ENCODE measurements at regions not wholly inside any gene's neighbourhood (a gene's known extent, or its start where the extent isn't known, plus 50 kb on each side); places are given as distances from the start of the nearest gene placed in this dataset.

DNA sequence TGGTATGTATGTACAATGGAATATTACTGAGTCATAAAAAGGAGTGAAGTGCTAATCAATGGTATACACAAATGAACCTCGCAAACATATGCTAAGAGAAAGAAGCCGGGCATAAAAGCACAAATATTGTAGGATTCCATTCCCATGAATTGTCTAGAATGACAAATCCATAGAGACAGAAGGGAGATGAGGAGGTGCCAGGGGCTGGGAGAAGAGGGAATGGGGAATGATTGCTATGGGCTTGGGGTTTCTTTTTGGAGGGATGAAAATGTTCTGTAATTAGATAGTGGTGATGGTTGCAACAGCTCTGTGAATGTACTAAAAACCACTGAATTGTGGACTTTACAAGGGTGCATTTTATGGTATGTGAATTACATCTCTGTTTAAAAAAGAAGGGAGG lies 73.5 kb downstream of the GLI2 start:
- TF ChIP-seq FOXM1 (IDR thresholded peaks at IDR 0.05; ENCODE audit: borderline replicate concordance, low read depth), result no peak
- no peak for TF ChIP-seq EGR1 (IDR thresholded peaks at IDR 0.05)
- TF ChIP-seq CEBPB (IDR thresholded peaks at IDR 0.05), result no peak
- TF ChIP-seq, protein P1, sequence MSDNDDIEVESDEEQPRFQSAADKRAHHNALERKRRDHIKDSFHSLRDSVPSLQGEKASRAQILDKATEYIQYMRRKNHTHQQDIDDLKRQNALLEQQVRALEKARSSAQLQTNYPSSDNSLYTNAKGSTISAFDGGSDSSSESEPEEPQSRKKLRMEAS (IDR thresholded peaks at IDR 0.05), result no peak
- no peak for TF ChIP-seq EP300 (IDR thresholded peaks at IDR 0.05; ENCODE audit: borderline replicate concordance)
- TF ChIP-seq CREB1 (IDR thresholded peaks at IDR 0.05; ENCODE audit: low read depth), result no peak
- no peak for TF ChIP-seq NFIC (IDR thresholded peaks at IDR 0.05)
- TF ChIP-seq, protein P2, sequence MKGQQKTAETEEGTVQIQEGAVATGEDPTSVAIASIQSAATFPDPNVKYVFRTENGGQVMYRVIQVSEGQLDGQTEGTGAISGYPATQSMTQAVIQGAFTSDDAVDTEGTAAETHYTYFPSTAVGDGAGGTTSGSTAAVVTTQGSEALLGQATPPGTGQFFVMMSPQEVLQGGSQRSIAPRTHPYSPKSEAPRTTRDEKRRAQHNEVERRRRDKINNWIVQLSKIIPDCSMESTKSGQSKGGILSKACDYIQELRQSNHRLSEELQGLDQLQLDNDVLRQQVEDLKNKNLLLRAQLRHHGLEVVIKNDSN (IDR thresholded peaks at IDR 0.05), result no peak
- TF ChIP-seq ZBTB7A (IDR thresholded peaks at IDR 0.05; ENCODE audit: low read depth), result no peak
- TF ChIP-seq TAF1 (IDR thresholded peaks at IDR 0.05; ENCODE audit: low read depth), result no peak
- no peak for TF ChIP-seq TCF12 (IDR thresholded peaks at IDR 0.05; ENCODE audit: low read depth)

DNA sequence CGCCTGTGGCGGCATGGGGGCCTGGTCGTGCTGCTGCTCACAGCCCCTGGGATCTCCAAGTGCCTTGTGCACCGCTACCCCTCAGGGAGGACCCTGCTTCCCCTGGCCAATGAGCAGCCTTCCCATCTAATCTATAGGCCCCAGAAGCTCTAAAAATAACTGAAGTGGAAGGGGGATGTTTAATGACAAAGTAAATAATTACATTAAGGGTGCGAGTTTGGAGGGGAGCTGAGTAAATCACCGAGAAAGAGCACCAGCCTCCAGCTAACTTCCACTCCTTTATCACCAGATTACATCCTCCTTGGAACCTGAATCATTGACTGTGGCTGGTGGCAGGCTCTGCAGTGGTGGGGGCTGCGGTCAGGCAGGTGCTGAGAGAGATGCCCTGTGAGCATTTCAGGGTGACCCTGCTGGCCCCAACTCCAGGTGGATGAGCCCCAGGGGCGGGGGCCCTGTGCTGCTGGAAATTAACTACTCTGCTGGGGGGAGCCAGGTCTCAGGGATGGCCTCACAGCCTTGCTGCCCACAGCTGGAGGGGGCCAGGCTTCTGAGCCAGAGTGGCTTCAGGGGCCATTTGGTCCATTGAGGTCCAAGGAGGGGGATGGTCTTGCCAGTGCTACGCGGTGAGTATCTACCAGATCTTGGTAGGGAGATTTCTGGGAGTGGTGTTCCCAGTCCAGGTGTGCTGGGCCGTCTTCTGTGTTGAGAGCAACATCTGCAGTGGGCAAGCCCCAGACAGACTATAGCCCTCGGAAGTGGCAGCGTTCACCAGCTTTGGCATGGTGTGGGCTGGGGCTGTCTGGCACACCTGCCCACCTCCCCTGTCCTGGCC lies 74.2 kb downstream of the GLI2 start:
- no peak for TF ChIP-seq TCF12 (IDR thresholded peaks at IDR 0.05; ENCODE audit: low read depth)
- TF ChIP-seq FOXM1 (IDR thresholded peaks at IDR 0.05; ENCODE audit: borderline replicate concordance, low read depth), result no peak
- no peak for TF ChIP-seq EP300 (IDR thresholded peaks at IDR 0.05; ENCODE audit: borderline replicate concordance)
- TF ChIP-seq TEAD4 (IDR thresholded peaks at IDR 0.05), result no peak
- TF ChIP-seq RAD21 (IDR thresholded peaks at IDR 0.05; ENCODE audit: low read depth), result no peak
- no peak for TF ChIP-seq YY1 (IDR thresholded peaks at IDR 0.05; ENCODE audit: low read depth)
- TF ChIP-seq, protein P3, sequence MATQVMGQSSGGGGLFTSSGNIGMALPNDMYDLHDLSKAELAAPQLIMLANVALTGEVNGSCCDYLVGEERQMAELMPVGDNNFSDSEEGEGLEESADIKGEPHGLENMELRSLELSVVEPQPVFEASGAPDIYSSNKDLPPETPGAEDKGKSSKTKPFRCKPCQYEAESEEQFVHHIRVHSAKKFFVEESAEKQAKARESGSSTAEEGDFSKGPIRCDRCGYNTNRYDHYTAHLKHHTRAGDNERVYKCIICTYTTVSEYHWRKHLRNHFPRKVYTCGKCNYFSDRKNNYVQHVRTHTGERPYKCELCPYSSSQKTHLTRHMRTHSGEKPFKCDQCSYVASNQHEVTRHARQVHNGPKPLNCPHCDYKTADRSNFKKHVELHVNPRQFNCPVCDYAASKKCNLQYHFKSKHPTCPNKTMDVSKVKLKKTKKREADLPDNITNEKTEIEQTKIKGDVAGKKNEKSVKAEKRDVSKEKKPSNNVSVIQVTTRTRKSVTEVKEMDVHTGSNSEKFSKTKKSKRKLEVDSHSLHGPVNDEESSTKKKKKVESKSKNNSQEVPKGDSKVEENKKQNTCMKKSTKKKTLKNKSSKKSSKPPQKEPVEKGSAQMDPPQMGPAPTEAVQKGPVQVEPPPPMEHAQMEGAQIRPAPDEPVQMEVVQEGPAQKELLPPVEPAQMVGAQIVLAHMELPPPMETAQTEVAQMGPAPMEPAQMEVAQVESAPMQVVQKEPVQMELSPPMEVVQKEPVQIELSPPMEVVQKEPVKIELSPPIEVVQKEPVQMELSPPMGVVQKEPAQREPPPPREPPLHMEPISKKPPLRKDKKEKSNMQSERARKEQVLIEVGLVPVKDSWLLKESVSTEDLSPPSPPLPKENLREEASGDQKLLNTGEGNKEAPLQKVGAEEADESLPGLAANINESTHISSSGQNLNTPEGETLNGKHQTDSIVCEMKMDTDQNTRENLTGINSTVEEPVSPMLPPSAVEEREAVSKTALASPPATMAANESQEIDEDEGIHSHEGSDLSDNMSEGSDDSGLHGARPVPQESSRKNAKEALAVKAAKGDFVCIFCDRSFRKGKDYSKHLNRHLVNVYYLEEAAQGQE (IDR thresholded peaks at IDR 0.05; ENCODE audit: low read depth), result no peak
- TF ChIP-seq, protein P2 (IDR thresholded peaks at IDR 0.05), result no peak
- no peak for TF ChIP-seq TAF1 (IDR thresholded peaks at IDR 0.05; ENCODE audit: low read depth)
- no peak for TF ChIP-seq NFIC (IDR thresholded peaks at IDR 0.05)
- no peak for TF ChIP-seq EGR1 (IDR thresholded peaks at IDR 0.05)
- no peak for TF ChIP-seq CEBPB (IDR thresholded peaks at IDR 0.05)
- TF ChIP-seq, protein P1 (IDR thresholded peaks at IDR 0.05), result no peak
- no peak for TF ChIP-seq CREB1 (IDR thresholded peaks at IDR 0.05; ENCODE audit: low read depth)
- no peak for TF ChIP-seq ZBTB7A (IDR thresholded peaks at IDR 0.05; ENCODE audit: low read depth)

DNA sequence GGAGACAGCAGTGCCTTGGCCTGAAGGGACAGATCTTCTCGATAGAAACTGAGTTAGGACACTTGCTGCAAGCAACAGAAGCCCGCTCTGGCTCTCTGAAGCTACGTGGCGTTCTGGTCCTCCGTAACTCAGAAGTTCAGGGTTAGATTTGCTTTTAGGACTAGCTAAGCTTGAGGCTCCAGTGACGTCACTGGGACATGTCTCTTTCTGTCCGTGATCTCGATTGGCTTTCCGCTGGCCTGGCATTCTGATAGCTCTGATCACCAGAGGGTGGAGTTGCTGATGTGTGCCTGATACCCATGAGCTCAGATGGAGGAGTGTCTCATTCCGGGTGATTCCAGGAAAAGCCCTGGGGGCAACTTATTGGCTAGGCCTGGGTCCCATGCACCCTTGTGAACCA lies 75.0 kb downstream of the GLI2 start:
- TF ChIP-seq, protein P1 (IDR thresholded peaks at IDR 0.05), result no peak
- TF ChIP-seq ZBTB7A (IDR thresholded peaks at IDR 0.05; ENCODE audit: low read depth) (no peak), NFIC (IDR thresholded peaks at IDR 0.05) (no peak), FOXM1 (IDR thresholded peaks at IDR 0.05; ENCODE audit: borderline replicate concordance, low read depth) (no peak), TCF12 (IDR thresholded peaks at IDR 0.05; ENCODE audit: low read depth) (no peak), RAD21 (IDR thresholded peaks at IDR 0.05; ENCODE audit: low read depth) (no peak), TAF1 (IDR thresholded peaks at IDR 0.05; ENCODE audit: low read depth) (no peak), EGR1 (IDR thresholded peaks at IDR 0.05) (no peak), YY1 (IDR thresholded peaks at IDR 0.05; ENCODE audit: low read depth) (no peak), TEAD4 (IDR thresholded peaks at IDR 0.05) (no peak), CREB1 (IDR thresholded peaks at IDR 0.05; ENCODE audit: low read depth) (no peak), EP300 (IDR thresholded peaks at IDR 0.05; ENCODE audit: borderline replicate concordance) (no peak)
- TF ChIP-seq, protein P3 (IDR thresholded peaks at IDR 0.05; ENCODE audit: low read depth), result no peak
- TF ChIP-seq, protein P2 (IDR thresholded peaks at IDR 0.05), result no peak

DNA sequence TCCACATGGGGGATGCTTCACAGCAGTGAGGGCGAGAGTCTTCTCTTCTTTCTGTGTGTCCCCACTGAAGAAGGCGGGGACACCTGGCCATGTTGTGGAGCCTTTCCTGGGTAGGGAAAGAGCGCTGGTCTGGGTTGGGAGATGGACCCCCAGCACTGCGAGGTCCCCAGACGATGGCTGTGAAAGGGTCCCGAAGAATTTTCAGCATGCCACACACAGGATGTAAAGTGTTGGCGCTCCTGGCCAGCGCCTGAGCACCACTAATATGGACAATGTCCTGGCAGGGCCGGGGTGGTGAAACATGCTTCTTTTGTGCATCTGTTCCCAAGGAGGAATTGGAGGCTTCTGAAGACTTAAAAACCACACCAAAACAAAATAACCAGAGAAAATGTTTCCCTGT lies 77.2 kb downstream of the GLI2 start:
- TF ChIP-seq TEAD4 (IDR thresholded peaks at IDR 0.05), result no peak
- TF ChIP-seq CEBPB (IDR thresholded peaks at IDR 0.05), result no peak
- TF ChIP-seq ZBTB7A (IDR thresholded peaks at IDR 0.05; ENCODE audit: low read depth), result no peak
- no peak for TF ChIP-seq YY1 (IDR thresholded peaks at IDR 0.05; ENCODE audit: low read depth)
- no peak for TF ChIP-seq EP300 (IDR thresholded peaks at IDR 0.05; ENCODE audit: borderline replicate concordance)
- TF ChIP-seq, protein P1 (IDR thresholded peaks at IDR 0.05), result no peak
- TF ChIP-seq RAD21 (IDR thresholded peaks at IDR 0.05; ENCODE audit: low read depth), result no peak
